HG02884 (cell line): ENCODE measurements at regions not wholly inside any gene's neighbourhood (a gene's known extent, or its start where the extent isn't known, plus 50 kb on each side); places are given as distances from the start of the nearest gene placed in this dataset.
A peak's percentile ranks its signal among the peaks of the same experiment; 100 is the strongest.
"Not testable (repeated sequence)": the region's sequence is repeated elsewhere in the genome, so short reads cannot be mapped to it uniquely, and the experiment has no call there.

Experiments used
- ATAC-seq: cut with Tn5 transposase; IDR thresholded peaks from one replicate; pipeline ENCODE4 v1.9.1; 2021; ENCODE audit warnings: mild to moderate bottlenecking, moderate library complexity; ENCODE audit not compliant: unreplicated experiment

DNA sequence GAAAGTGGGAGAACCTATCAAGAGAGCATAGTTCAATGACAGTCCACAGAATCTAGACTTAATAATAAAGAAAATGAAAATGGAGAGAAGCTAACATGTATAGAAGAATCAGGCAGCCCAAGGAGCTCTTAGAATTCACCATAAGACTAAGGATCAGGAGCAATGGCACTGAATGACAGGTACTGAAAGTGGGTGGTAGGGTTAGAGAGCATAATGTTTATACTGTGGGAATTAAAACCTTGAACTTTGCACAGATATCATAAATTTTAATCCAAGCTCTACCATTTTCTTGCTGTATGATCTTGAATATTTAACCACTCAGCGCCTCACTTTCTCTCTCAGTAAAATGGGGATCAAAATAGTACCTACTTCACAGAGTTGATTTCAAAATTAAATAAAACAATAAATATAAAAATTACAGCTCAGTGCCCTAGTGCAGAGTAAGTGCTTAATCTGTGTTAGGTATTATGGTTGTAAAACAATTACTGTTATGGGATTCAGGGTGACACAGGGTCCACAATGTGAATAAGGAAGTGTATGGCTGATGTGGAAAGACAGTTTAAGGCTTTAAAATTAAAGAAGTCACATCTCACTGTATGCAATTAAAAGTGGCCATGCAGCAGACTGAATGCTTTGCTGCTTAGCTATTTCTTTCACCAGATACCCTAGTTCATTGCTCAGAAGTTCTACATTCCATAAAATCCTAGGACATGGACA is 319.8 kb downstream of the HINT1 start:
- ATAC-seq = no peak

DNA sequence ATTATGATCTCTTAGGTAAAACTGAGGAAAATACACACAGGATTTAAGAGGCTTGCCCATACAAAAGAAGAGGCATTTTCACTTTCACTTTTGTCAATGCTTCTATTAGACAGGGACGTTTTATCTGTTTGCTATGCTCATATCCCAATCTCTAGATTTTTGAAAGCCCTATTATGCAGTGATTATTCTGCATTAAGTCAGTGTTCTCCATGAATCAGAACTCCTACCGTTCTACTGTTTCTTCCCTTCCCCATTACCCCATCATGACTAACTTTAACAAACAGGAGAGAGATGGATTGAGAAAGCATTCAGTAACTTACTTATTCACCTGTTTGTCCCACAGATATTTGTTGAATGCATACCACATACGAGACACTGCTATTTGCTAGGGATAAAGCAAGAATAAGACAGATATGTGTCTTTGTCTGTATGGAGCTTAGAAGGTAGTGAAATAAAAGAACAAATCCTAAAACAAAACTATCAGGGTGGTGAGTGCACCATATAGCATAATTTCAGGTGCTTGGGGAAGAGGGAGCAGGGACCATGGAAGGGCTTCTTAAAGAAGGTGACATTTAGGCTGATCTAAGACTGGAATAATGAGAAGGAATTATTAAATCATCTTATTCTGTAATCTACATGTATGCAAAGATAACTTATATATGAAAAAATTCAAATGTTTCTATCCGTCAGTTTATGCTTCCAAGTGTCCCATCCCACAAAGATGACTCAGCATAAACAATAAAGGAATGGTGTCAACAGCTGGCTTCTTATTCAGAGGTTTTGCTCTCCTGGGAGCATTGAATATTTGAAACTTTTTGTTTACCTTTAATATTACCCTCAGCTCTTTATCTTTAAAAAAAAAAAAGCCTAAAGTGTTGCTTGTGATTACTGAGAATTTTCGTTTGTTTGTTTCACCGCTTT is 328.1 kb downstream of the HINT1 start:
- ATAC-seq = peak; percentile 80

DNA sequence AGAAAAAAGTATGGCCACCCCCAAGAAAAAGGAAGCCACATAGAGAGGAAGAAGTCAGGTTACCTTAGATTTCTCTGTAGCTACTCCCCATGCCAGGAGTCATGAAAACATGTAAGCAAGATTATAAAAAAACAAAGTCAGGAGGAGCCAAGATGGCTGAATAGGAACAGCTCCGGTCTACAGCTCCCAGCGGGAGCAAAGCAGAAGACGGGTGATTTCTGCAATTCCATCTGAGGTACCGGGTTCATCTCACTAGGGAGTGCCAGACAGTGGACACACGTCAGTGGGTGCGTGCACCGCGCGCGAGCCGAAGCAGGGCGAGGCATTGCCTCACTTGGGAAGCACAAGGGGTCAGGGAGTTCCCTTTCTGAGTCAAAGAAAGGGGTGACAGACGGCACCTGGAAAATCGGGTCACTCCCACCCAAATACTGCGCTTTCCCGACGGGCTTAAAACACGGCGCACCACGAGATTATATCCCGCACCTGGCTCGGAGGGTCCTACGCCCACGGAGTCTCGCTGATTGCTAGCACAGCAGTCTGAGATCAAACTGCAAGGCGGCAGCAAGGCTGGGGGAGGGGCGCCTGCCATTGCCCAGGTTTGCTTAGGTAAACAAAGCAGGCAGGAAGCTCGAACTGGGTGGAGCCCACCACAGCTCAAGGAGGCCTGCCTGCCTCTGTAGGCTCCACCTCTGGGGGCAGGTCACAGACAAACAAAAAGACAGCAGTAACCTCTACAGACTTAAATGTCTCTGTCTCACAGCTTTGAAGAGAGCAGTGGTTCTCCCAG is 347.3 kb downstream of the HINT1 start:
- not testable (repeated sequence) for ATAC-seq

DNA sequence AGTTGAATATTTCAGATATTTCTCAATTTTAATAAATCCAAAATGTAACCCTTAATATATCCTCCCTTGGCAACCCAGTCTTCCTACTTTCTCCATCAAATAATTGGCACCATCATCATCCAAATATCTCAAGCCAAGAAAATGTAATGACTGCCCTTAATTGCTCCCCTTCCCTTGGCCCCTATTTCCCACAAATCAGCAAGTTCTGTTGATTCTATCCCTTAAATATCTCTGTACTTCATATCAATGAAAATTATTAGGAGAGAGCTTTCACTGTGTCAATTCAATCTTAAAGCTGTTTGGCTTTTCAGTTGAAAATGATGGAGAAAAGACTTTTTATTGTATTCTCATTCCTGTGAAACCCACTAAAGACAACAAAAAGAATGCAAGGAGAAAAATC is 349.8 kb downstream of the HINT1 start:
- ATAC-seq = no peak

DNA sequence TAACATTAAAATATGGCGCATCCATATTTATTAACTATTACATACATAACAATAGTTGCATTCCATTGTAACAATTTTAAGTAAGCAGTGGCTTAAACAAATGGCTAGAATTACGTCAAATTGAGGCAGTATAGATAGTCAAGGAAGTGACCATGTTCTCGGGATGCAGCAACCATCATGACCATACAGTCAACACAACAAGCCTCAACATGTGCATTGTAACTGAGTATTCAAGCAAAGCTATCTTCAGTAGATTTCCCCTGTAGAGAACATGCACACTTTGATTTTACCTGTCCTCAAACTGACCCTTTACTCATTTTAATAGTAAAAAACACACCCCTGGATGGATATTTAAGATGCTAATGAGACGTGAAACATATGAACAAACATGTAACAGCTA is 356.4 kb downstream of the HINT1 start:
- ATAC-seq = no peak

DNA sequence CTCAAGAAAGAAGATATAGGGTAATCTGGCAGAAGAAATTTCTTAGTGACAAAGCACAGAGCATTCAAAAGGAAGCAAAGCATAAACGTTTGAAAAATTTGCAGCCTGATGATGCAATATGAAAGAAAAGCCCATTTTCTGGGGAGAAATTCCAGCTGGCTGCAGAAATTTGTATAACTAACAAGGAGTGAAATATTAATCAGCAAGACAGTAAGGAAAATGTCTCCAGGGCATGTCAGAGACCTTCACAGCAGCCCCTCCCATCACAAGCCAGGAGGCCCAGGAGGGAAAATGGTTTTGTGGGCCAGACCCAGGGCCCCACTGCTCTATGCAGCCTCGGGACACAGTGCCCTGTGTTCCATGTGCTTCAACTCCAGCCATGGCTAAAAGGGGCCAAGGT is 359.4 kb downstream of the HINT1 start:
- no peak for ATAC-seq

DNA sequence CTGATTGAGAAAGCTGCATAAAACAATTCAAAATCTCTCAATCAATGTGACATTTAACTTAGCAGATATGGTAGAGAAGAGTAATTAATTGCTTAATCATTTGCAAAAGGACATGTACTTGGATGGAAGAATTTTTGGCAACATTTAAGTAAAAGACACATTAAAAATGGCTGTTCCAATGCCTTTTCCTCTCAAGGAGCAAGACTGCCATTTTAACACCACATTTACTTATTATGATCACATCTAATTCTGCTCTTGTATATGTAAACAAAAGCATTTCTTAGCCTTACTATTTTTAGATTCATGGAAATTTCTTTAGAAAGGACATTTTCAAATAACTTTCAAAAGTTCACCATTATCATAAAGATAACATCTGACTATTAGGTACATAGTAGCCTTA is 360.0 kb downstream of the HINT1 start:
- ATAC-seq = no peak

DNA sequence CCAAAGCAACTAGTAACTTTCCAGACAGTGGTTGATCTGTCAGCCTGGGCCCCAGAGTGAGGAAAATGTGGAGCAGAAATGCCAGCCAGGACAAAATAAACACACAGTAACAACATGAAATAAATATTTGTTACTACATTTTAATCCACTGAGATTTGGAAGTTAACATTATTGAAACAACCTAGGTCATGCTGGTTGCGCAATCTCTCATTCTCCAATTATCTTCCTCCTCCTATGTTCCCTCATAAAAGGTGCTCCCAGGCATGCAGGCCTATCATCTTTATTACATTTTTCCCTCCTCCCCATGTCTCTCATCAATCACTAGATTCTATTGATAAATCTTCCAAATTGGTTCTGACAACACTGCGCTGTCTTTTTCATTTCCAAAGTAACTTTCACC is 363.1 kb downstream of the HINT1 start:
- ATAC-seq = no peak

DNA sequence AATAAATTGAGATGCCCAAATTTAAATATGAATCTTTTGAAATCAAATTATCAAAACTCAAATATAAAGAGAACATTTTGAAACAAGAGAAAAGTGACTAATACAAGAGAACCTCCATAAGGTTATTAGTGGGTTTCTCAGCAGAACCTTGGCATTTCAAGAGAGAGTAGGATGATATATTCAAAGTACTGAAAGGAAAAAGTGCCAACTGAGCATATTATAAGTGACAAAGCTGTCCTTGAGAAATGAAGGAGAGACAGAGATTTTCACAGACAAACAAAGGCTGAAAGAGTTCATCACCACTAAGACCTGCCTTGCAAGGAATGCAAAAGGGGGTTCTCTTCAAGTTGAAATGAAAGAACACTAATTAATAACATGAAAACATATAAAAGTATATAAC is 366.0 kb downstream of the HINT1 start:
- no peak for ATAC-seq

DNA sequence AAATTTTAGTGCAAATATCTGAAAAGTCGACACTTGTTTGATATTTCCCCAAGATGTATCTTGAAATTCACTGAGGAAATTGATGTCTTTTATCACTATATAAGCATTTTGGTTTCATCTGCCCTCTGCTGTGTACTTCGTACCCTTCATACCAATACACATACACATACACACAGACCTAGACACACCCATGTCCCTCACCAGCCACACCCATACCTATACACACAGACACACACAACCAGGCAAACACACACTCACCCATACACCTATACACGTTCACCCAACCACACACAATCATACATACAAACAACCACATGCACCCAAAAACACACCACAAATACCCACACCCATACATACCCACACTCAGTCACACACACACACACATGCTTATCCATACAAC is 367.8 kb downstream of the HINT1 start:
- ATAC-seq = no peak

DNA sequence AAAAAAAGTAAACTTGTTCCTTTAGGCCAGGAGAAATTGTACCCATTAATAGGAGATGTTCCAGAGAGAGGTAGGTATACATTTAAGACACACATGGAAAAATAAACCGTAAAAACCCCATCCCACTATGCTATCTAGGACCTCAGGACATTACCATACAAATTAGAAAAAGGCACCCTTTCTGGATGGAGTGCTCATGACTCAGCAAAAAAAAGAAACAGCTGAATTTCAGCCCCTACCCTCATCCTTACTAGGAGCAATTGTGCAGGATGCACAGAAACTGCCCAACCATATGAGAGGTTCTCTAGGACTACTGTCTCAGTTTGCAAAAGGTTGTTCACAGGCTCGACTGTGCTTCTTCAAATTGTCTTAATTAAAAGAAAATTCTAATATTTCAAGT is 368.2 kb downstream of the HINT1 start:
- ATAC-seq = no peak

DNA sequence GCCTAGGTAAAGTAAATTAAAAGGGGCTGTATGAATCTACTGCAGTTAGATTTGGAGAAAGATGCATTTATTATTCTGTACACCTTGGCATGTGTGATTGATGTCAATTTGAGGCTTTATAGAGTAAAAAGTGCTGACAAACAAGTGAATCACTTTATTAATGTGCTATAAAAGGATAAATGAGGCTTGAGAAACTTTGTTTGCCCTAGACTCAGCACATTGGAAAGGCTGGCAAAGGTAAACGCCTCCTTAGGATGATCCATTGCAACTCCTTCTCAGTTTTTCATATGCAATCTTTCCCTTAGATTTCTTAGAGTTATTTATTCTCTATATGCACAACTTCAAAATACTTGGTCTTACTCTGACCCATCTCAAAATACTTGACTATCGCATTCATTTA is 369.0 kb downstream of the HINT1 start:
- no peak for ATAC-seq

DNA sequence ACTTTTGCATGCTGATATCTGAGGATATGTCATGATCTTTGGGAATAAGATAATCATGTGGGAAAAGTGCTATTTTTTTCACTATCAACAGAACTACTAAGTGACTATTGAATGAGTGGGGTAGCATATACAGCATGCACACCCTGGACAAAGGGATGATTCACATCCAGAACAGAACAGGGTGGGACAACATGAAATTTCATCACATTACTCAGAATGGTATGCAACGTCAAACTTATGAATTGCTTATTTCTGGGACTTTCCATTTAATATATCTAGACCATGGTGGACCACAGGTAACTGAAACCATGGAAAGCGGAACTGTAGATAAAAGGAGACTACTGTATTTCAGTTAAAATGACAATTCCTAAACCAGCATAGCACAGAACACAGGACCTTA is 370.0 kb downstream of the HINT1 start:
- no peak for ATAC-seq

DNA sequence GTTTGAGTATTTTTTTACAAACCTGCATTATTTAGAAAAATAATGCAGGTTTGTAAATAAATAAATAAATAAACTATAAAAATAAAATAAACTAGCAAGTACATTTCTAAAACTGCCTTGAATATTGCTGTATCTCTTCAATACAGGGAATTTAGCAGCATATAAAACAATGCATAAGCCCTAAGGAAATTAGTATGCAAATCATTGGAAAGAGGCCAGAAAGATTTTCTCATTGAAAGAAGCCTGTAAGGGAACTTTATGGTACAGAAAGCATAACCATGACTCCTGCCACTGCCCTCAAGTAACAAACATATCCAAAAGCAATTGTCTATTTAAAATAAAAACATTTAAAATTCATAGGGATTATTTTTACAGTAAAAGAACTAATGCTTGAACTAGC is 387.3 kb downstream of the HINT1 start:
- ATAC-seq = no peak

DNA sequence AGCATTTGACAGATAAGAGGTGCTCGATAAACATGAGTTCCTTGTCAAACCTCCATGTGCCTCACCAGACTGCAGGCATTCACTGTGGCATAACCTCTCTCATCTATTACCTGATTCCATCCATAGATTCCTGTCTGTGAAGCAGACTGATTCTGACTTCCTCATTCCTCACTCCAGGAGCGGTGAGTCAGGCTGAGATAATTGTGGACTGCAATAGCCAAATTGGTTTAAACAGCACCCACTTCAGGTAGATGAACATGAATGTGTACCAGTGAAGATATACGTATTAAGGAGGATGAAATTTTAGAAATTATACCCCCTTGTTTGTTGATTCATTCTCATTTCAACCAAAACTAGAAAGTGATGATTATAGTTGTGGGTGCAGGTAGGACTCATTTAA is 391.2 kb downstream of the HINT1 start:
- ATAC-seq = no peak

DNA sequence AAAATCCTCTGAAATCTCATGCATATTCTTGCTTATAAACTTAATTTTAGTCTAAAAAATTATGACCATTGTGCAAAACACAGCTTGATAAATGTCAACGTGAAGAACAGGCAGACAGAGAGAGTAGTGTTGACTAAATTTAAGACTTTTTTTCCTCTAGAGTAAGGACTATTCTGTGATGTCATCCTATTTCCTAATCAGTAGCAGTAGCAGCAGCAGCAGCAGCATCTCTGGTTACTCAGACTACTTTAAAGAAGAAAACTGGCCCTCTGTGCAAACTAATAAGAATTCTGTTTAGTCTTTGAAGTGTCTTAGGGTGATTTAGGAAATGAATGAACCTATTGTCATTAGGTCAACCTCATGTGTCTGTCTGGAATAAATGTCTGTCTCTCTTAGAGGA is 403.0 kb downstream of the HINT1 start:
- ATAC-seq = no peak

DNA sequence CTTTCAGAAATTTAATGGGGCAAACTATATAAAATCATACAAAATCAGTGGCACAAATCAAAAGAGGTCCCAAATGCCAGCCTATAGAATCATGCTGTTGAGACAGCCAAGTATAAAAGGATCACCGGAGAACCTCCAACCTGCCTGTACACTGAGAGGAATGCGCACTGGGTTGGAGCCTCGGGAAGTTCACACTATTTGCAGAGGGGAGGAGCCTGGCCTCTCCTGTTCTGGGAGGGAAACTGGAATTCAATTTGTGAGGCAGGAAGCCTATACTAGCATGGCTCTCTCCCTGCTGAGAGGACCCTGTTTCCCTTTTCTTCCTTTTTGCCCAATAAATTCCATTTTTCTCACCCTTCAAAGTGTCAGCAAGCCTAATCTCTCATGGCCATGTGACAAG is 406.0 kb downstream of the HINT1 start:
- ATAC-seq = no peak

DNA sequence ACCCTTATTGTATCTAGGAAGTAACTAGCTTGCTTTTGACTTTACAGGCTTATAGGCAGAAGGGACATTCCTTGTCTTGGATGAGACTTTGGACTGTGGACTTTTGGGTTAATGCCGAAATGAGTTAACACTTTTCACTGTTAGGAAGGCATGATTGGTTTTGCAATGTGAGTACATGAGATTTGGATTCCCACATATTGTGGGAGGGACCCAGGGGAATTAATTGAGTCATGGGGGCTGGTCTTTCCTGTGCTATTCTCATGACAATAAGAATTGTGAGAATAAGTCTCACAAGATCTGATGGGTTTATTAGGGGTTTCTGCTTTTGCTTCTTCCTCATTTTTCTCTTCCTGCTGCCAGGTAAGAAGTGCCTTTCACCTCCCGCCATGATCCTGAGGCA is 417.5 kb downstream of the HINT1 start:
- ATAC-seq = no peak

DNA sequence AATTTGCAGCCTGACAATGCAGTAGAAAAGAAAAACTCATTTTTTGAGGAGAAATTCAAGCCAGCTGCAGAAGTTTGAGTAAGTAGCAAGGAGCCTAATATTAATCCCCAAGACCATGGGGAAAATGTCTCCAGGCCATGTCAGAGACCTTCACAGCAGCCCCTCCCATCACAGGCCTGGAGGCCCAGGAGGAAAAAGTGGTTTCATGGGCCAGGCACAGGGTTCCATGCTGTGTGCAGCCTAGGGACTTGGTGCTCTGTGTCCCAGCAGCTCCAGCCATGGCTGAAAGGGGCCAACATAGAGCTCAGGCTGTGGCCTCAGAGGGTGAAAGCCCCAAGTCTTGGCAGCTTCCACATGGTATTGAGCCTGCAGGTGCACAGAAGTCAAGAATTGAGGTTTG is 418.4 kb downstream of the HINT1 start:
- ATAC-seq = not testable (repeated sequence)

DNA sequence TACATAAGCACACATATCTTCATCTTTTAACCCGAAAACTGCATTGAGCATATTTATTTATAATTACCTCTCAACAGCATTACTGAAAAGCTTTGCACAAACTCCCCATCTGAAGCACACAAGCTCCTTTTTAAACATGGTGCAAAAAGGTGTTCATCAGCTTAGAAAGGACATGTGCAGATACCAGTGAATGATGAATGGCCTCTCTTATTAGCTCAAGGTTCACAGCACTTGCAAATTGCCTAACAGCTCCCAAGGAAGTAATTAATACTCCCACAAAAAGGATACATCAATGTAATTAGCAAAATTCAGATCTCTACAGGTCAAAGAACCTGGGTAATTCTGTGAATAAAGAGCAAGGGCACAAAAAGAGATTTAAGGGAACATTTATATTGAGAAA is 422.0 kb downstream of the HINT1 start:
- no peak for ATAC-seq

DNA sequence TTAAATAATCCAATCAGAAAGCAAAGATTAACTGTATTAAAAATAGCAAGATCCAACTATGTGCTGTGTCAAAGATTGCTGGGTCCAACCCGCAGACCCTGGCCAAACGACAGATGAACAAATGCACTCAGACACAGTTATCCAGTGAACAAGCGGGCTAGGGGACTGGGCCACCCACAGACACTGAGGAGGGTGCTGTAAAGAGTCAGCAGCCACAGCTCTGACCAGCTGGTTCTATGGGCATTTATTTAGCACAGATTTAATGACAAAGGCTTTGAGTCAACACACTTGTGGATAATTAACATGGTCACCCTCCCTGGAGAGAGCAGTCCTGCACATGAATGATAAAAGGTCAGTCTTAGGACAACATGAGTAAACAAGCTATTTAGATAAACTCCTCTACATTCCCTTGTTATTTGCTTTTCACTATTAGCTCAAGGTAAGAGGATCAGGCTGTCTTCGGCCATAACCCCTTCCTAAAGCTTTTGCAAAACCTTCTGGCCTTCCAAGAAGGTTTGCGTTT is 424.9 kb downstream of the HINT1 start:
- no peak for ATAC-seq
